ENCODE measurements at regions not wholly inside any gene's neighbourhood (a gene's known extent, or its start where the extent isn't known, plus 50 kb on each side); places are given as distances from the start of the nearest gene placed in this dataset.

GRCh38 chr1:209400351-209401220, 182.9 kb upstream of the CAMK1G start:
- TF ChIP-seq FOXK2 (IDR thresholded peaks at IDR 0.05) (no peak), FOXM1 (IDR thresholded peaks at IDR 0.05; ENCODE audit: borderline replicate concordance) (no peak), SUZ12 (IDR thresholded peaks at IDR 0.05) (no peak), PKNOX1 (IDR thresholded peaks at IDR 0.05) (no peak), ZNF384 (IDR thresholded peaks at IDR 0.05) (no peak)
